ENCODE measurements at regions not wholly inside any gene's neighbourhood (a gene's known extent, or its start where the extent isn't known, plus 50 kb on each side); places are given as distances from the start of the nearest gene placed in this dataset.

DNA sequence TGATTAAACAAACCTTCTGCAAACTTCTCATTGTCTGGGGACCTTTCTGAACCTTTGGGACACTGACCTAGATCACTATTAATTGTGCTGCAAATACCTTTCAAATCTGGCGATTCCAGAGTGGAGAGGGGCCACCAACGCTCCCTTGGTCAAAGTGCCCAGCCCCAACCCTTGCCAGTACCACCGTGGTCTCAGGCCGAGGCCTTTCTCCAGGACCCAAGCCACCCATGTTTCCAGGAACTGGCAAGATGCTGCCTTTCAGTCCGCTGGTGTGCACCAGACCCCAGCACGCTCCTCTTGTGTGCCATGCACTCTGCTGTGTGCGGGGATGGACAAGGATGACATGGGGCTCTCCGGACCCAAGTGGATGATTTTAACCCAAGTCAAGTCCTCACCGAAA lies 91.1 kb upstream of the MGMT start (continued):
- TF ChIP-seq, protein P1, sequence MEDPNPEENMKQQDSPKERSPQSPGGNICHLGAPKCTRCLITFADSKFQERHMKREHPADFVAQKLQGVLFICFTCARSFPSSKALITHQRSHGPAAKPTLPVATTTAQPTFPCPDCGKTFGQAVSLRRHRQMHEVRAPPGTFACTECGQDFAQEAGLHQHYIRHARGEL (CRISPR knock-in tag; IDR thresholded peaks at IDR 0.05) = no peak
- TF ChIP-seq ZNF672 (CRISPR knock-in tag; IDR thresholded peaks at IDR 0.05) (no peak), SIN3B (IDR thresholded peaks at IDR 0.05; ENCODE audit: low read length) (no peak), ATF1 (CRISPR knock-in tag; IDR thresholded peaks at IDR 0.05) (no peak)
- TF ChIP-seq, protein P2, sequence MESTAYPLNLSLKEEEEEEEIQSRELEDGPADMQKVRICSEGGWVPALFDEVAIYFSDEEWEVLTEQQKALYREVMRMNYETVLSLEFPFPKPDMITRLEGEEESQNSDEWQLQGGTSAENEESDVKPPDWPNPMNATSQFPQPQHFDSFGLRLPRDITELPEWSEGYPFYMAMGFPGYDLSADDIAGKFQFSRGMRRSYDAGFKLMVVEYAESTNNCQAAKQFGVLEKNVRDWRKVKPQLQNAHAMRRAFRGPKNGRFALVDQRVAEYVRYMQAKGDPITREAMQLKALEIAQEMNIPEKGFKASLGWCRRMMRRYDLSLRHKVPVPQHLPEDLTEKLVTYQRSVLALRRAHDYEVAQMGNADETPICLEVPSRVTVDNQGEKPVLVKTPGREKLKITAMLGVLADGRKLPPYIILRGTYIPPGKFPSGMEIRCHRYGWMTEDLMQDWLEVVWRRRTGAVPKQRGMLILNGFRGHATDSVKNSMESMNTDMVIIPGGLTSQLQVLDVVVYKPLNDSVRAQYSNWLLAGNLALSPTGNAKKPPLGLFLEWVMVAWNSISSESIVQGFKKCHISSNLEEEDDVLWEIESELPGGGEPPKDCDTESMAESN (CRISPR knock-in tag; conservative IDR thresholded peaks at IDR 0.05) = no peak

DNA sequence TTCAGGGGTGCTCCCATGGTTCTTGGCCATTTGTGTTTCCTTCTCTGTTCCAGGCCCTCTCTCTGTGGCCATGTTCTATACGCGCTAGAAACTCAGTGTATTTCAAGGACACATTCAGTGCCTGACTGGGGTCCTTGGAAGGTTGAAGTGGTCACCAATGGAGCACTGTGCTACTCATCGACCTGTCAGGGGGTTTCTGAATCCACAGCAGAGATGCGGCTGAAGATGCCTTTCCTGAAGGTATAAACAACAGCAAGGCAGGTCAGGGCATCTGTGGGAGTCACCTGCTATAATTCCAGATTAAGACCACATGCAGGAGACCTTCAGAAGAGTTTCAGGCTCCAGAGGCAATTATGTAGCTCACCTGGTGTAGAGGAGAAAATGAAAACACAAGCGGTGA lies 86.8 kb upstream of the MGMT start:
- in situ Hi-C loops (cut with HindIII; ENCODE audit: extremely low pct_ligation_motif_present, low pct_unique_long_range_greater_than_20kb) = no loop called here
- CTCF ChIA-PET (ENCODE audit: low intra/inter-chr PET ratio, low total read pairs) = no interaction called here
- TF ChIP-seq ZNF383 (CRISPR knock-in tag; IDR thresholded peaks at IDR 0.05; ENCODE audit: borderline replicate concordance) (no peak), SMAD1 (CRISPR knock-in tag; IDR thresholded peaks at IDR 0.05; ENCODE audit: borderline replicate concordance, low read depth) (no peak), NCOA2 (CRISPR knock-in tag; IDR thresholded peaks at IDR 0.05) (no peak), MED1 (CRISPR knock-in tag; IDR thresholded peaks at IDR 0.05) (no peak), FOXA1 (IDR thresholded peaks at IDR 0.05) (no peak), FOXA1 (CRISPR knock-in tag; IDR thresholded peaks at IDR 0.05) (no peak), GATA4 (IDR thresholded peaks at IDR 0.05; ENCODE audit: borderline replicate concordance, low read depth) (no peak), KDM5A (IDR thresholded peaks at IDR 0.05; ENCODE audit: borderline replicate concordance, low read length) (no peak), MXD4 (CRISPR knock-in tag; IDR thresholded peaks at IDR 0.05) (no peak), ZNF205 (CRISPR knock-in tag; IDR thresholded peaks at IDR 0.05) (no peak)
- TF ChIP-seq, protein P3, sequence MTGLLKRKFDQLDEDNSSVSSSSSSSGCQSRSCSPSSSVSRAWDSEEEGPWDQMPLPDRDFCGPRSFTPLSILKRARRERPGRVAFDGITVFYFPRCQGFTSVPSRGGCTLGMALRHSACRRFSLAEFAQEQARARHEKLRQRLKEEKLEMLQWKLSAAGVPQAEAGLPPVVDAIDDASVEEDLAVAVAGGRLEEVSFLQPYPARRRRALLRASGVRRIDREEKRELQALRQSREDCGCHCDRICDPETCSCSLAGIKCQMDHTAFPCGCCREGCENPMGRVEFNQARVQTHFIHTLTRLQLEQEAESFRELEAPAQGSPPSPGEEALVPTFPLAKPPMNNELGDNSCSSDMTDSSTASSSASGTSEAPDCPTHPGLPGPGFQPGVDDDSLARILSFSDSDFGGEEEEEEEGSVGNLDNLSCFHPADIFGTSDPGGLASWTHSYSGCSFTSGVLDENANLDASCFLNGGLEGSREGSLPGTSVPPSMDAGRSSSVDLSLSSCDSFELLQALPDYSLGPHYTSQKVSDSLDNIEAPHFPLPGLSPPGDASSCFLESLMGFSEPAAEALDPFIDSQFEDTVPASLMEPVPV (CRISPR knock-in tag; IDR thresholded peaks at IDR 0.05) = no peak
- TF ChIP-seq, protein P4, sequence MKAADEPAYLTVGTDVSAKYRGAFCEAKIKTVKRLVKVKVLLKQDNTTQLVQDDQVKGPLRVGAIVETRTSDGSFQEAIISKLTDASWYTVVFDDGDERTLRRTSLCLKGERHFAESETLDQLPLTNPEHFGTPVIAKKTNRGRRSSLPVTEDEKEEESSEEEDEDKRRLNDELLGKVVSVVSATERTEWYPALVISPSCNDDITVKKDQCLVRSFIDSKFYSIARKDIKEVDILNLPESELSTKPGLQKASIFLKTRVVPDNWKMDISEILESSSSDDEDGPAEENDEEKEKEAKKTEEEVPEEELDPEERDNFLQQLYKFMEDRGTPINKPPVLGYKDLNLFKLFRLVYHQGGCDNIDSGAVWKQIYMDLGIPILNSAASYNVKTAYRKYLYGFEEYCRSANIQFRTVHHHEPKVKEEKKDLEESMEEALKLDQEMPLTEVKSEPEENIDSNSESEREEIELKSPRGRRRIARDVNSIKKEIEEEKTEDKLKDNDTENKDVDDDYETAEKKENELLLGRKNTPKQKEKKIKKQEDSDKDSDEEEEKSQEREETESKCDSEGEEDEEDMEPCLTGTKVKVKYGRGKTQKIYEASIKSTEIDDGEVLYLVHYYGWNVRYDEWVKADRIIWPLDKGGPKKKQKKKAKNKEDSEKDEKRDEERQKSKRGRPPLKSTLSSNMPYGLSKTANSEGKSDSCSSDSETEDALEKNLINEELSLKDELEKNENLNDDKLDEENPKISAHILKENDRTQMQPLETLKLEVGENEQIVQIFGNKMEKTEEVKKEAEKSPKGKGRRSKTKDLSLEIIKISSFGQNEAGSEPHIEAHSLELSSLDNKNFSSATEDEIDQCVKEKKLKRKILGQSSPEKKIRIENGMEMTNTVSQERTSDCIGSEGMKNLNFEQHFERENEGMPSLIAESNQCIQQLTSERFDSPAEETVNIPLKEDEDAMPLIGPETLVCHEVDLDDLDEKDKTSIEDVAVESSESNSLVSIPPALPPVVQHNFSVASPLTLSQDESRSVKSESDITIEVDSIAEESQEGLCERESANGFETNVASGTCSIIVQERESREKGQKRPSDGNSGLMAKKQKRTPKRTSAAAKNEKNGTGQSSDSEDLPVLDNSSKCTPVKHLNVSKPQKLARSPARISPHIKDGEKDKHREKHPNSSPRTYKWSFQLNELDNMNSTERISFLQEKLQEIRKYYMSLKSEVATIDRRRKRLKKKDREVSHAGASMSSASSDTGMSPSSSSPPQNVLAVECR (CRISPR knock-in tag; IDR thresholded peaks at IDR 0.05; ENCODE audit: borderline replicate concordance) = no peak

More for the DNA sequence above, 86.8 kb upstream of the MGMT start:
- FAIRE-seq (no peak), ATAC-seq (no peak), DNase-seq (ENCODE audit: low spot score) (no peak)
- Histone ChIP-seq H2AFZ (ENCODE audit: low read length) (no peak overlapping the region), H3K27ac (ENCODE audit: extremely low read length, insufficient read depth, low read length) (no peak overlapping the region), H3K36me3 (replicated peaks in 1 of 2; ENCODE audit: control insufficient read depth in 1 of 2, insufficient read depth in 2 of 2, low read length in 2 of 2) (no peaks in the 10 kb centered on the region), H3K4me1 (ENCODE audit: insufficient read depth, low read length) (no peaks in the 10 kb centered on the region), H3K27me3 (ENCODE audit: control insufficient read depth in 1 of 2, insufficient read depth in 2 of 2, low read length in 2 of 2) (no peaks in the 10 kb centered on the region; a peak in 2 of 5 replicates), H4K20me1 (ENCODE audit: insufficient read depth, low read length) (no peaks in the 10 kb centered on the region), H3K9me3 (ENCODE audit: low read length) (no peaks in the 10 kb centered on the region), H3K79me2 (ENCODE audit: insufficient read depth, low read length) (no peaks in the 10 kb centered on the region), H3K4me2 (ENCODE audit: low read depth, low read length) (no peak overlapping the region), H3K9ac (ENCODE audit: insufficient read depth, low read depth, low read length) (no peak overlapping the region), H3K4me3 (replicated peaks in 1 of 3; ENCODE audit: insufficient read depth in 1 of 3, low read depth in 2 of 3, low read length in 3 of 3) (no peak overlapping the region)
- BruUV-seq (replicated peaks) = no TSS peak
- intact Hi-C loops (cut with micrococcal nuclease; ENCODE audit: unreplicated experiment) = no loop called here
- WGBS (ENCODE audit: low lambda C conversion rate) = 58% methylated on average over 5 of the region's 5 CpGs
- POLR2A ChIA-PET = no interaction called here

Data from HepG2 (cell line).